K562 (cell line): ENCODE measurements at regions not wholly inside any gene's neighbourhood (a gene's known extent, or its start where the extent isn't known, plus 50 kb on each side); places are given as distances from the start of the nearest gene placed in this dataset.
A peak's percentile ranks its signal among the peaks of the same experiment; 100 is the strongest.

Experiments
- ATAC-seq: fragments of 200-7000 bp; cut with Tn5 transposase; 3 replicates; pipeline ENCODE4 v1.9.1; 2020; ENCODE audit warnings: moderate library complexity
- BruUV-seq: library from RNA; stranded (reverse); fragments of 400-500 nt; replicated peaks from 2 replicates; lab custom pipeline; 2021; lab: Mats Ljungman, UMichigan
- CTCF ChIA-PET: fragments of 300-600 bp; formaldehyde crosslinking; extraction: SDS; loops from one replicate; lab custom pipeline; 2021; ENCODE audit warnings: low intra/inter-chr PET ratio; lab: Yijun Ruan, JAX
- POLR2A ChIA-PET: fragments of 300-600, 350-650 bp; sonication (Branson Sonifier 250); formaldehyde crosslinking; extraction: SDS; loops from one replicate; lab custom pipeline; 2021; ENCODE audit warnings: antibody characterized with exemption, inconsistent platforms; lab: Yijun Ruan, JAX
- DNase-seq, 4 experiments: peaks; one replicate each; pipeline versions ENCODE4 v3.0.0 to v3.0.0-alpha.2; 2011 to 2018; ENCODE audit warnings: low spot score in 3 of 4, mixed read lengths in 3 of 4; ENCODE audit errors: extremely low read depth in 1 of 4
- FAIRE-seq: peaks from 2 replicates; lab custom pipeline; 2011; peaks lifted over from hg19 to GRCh38; lab: Jason Lieb, UNC
- H2AFZ ChIP-seq: 2 replicates; pipeline ENCODE4 v1.6.0; 2011; ENCODE audit warnings: low read depth, low read length, control low read depth, inconsistent platforms
- H3K27ac ChIP-seq: fragments of 200-600 bp; 3 replicates; pipeline ENCODE4 v1.8.0; 2011; ENCODE audit warnings: low read depth, mild to moderate bottlenecking, control low read depth, inconsistent platforms, low read length, moderate library complexity, mixed read lengths; ENCODE audit errors: extremely low read depth
- H3K27me3 ChIP-seq, 2 experiments: fragments of 300-600 bp in 1 of 2; 2 replicates in 1 of 2; 3 replicates in 1 of 2; pipeline versions ENCODE4 v1.6.0 to v1.8.0; 2011; ENCODE audit warnings: inconsistent platforms in 2 of 2, low read length in 2 of 2, mild to moderate bottlenecking in 1 of 2, mixed read lengths in 1 of 2, moderate library complexity in 1 of 2; ENCODE audit not compliant: control insufficient read depth in 2 of 2, insufficient read depth in 2 of 2
- H3K36me3 ChIP-seq: fragments of 300-600 bp; 3 replicates; pipeline ENCODE4 v1.8.0; 2011; ENCODE audit warnings: mild to moderate bottlenecking, low read length, inconsistent platforms; ENCODE audit not compliant: control insufficient read depth, insufficient read depth
- H3K4me1 ChIP-seq, 2 experiments: fragments of 200-600 bp in 1 of 2; replicated peaks in 1 of 2; 2 replicates in 1 of 2; 3 replicates in 1 of 2; pipeline versions ENCODE4 v1.5.1 to v1.8.0; 2011; ENCODE audit warnings: inconsistent platforms in 2 of 2, low read length in 2 of 2, mild to moderate bottlenecking in 1 of 2, mixed read lengths in 1 of 2, moderate library complexity in 1 of 2; ENCODE audit not compliant: control insufficient read depth in 2 of 2, insufficient read depth in 2 of 2
- H3K4me2 ChIP-seq: 2 replicates; pipeline ENCODE4 v1.6.1; 2011; ENCODE audit warnings: low read length, control low read depth, inconsistent platforms, mixed read lengths; ENCODE audit not compliant: insufficient read depth
- H3K4me3 ChIP-seq: fragments of 200-600 bp; sonication (generic), shearing (Covaris generic); 2 replicates; pipeline ENCODE4 v1.5.1; 2016; ENCODE audit warnings: control low read depth, inconsistent platforms
- H3K79me2 ChIP-seq: fragments of 200-600 bp; 3 replicates; pipeline ENCODE4 v1.8.0; 2011; ENCODE audit warnings: low read length, inconsistent platforms; ENCODE audit not compliant: control insufficient read depth, insufficient read depth
- H3K9ac ChIP-seq, 2 experiments: 2 replicates each; pipeline versions ENCODE4 v1.6.0 to v1.6.1; 2011; ENCODE audit warnings: low read depth in 2 of 2, low read length in 2 of 2, control low read depth in 1 of 2, inconsistent platforms in 1 of 2, mild to moderate bottlenecking in 1 of 2, mixed read lengths in 1 of 2; ENCODE audit not compliant: insufficient read depth in 1 of 2
- H3K9me1 ChIP-seq: one replicate; pipeline ENCODE4 v1.6.0; 2011; ENCODE audit warnings: inconsistent platforms, mild to moderate bottlenecking, low read length, moderate library complexity; ENCODE audit not compliant: control insufficient read depth, insufficient read depth
- H3K9me3 ChIP-seq: replicated peaks from 2 replicates; pipeline ENCODE4 v1.5.1; 2011; ENCODE audit warnings: low read depth, low read length, inconsistent platforms; ENCODE audit not compliant: control insufficient read depth, insufficient read depth
- H4K20me1 ChIP-seq: replicated peaks from 2 replicates; pipeline ENCODE4 v1.6.1; 2011; ENCODE audit warnings: low read length, inconsistent platforms, mixed read lengths; ENCODE audit not compliant: control insufficient read depth, insufficient read depth
- L3MBTL2 ChIP-seq: fragments of 450-650 bp; IDR thresholded peaks from 2 replicates; pipeline ENCODE4 v1.6.1; 2016; ENCODE audit warnings: mild to moderate bottlenecking, moderate library complexity
- SMAD2 ChIP-seq: fragments of 150-350 bp; IDR thresholded peaks from 2 replicates; pipeline ENCODE4 v1.6.1; 2014; ENCODE audit warnings: low read depth, mild to moderate bottlenecking, low read length
- ZC3H8 ChIP-seq: fragments of 450-650 bp; IDR thresholded peaks from 2 replicates; pipeline ENCODE4 v1.6.1; 2017
- ZNF589 ChIP-seq: fragments of 200-800 bp; sonication (Bioruptor generic); IDR thresholded peaks from 2 replicates; pipeline ENCODE4 v1.6.1; 2016; ENCODE audit warnings: low read depth, missing genetic modification characterization, missing compliant biosample characterization
- ZNF696 ChIP-seq: fragments of 250-450 bp; sonication (Bioruptor Pico); conservative IDR thresholded peaks from 2 replicates; pipeline ENCODE4 v1.4.0; 2020; ENCODE audit warnings: mild to moderate bottlenecking, moderate library complexity
- WGBS: fragments of 100-300 bp; shearing (Covaris generic); methylation state at CpG from one replicate; pipeline ENCODE4 v1.1.6; 2016; ENCODE audit warnings: low coverage, mixed read lengths; ENCODE audit not compliant: insufficient coverage; ENCODE audit errors: missing lambda C conversion rate; 5-methylcytosine and 5-hydroxymethylcytosine counted together
- in situ Hi-C: fragments of 300-500 bp; cut with MboI; formaldehyde crosslinking; loops from 4 replicates; pipeline ENCODE4 v1.15.0; 2018; ENCODE audit warnings: inconsistent platforms, mixed read lengths
- intact Hi-C: fragments of 100-400 bp; cut with micrococcal nuclease; formaldehyde crosslinking; loops from 2 replicates; pipeline ENCODE4 v1.14.2; 2022
- TF ChIP-seq, protein P1 (sequence below), 3 experiments: fragments of 200-800 bp in 1 of 3; fragments of 250-450 bp in 1 of 3; fragments of 450-650 bp in 1 of 3; sonication (Bioruptor Pico) in 1 of 3; sonication (Bioruptor generic) in 1 of 3; formaldehyde crosslinking in 1 of 3; IDR thresholded peaks; 2 replicates each; pipeline versions ENCODE4 v1.6.1 to v1.8.0; 2016 to 2022; ENCODE audit warnings: mild to moderate bottlenecking in 2 of 3, missing genetic modification characterization in 2 of 3, missing compliant biosample characterization in 1 of 3, moderate library complexity in 1 of 3

DNA sequence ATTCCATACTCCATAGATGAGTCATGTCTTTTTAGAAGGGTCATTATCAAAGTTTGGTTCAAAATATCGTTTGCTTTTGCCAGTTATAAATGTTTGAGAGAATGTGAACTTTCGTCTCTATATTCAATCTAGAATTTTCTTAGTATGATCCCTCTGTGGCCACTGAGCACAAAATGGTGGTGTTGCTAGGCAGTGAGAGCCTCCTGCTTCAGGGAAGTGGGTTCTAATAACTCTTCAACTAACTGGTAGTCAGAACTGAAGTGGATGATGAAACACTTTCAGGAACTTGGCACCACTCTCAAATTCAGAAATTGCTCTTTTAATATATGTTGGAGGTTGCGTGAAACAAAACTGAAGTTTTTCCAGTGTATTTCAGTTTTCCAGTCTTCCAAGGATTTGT is 125.0 kb upstream of the DOK5 start:
- Histone ChIP-seq H3K9me3 (no peaks in the 10 kb centered on the region), H3K9me1 (no peaks in the 10 kb centered on the region), H3K4me2 (no peak overlapping the region), H3K4me1 (no peaks in the 10 kb centered on the region), H3K9ac (no peak overlapping the region), H3K79me2 (no peaks in the 10 kb centered on the region)
- intact Hi-C loops, result no loop called here
- WGBS, result 0% methylated on average over 3 of the region's 3 CpGs
- no TSS peak for BruUV-seq
- FAIRE-seq, result no peak
- TF ChIP-seq L3MBTL2 (no peak), ZNF696 (CRISPR knock-in tag) (no peak), ZNF589 (CRISPR knock-in tag) (no peak), SMAD2 (no peak), ZC3H8 (no peak)
- TF ChIP-seq, protein P1, sequence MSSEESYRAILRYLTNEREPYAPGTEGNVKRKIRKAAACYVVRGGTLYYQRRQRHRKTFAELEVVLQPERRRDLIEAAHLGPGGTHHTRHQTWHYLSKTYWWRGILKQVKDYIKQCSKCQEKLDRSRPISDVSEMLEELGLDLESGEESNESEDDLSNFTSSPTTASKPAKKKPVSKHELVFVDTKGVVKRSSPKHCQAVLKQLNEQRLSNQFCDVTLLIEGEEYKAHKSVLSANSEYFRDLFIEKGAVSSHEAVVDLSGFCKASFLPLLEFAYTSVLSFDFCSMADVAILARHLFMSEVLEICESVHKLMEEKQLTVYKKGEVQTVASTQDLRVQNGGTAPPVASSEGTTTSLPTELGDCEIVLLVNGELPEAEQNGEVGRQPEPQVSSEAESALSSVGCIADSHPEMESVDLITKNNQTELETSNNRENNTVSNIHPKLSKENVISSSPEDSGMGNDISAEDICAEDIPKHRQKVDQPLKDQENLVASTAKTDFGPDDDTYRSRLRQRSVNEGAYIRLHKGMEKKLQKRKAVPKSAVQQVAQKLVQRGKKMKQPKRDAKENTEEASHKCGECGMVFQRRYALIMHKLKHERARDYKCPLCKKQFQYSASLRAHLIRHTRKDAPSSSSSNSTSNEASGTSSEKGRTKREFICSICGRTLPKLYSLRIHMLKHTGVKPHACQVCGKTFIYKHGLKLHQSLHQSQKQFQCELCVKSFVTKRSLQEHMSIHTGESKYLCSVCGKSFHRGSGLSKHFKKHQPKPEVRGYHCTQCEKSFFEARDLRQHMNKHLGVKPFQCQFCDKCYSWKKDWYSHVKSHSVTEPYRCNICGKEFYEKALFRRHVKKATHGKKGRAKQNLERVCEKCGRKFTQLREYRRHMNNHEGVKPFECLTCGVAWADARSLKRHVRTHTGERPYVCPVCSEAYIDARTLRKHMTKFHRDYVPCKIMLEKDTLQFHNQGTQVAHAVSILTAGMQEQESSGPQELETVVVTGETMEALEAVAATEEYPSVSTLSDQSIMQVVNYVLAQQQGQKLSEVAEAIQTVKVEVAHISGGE (CRISPR knock-in tag; IDR thresholded peaks at IDR 0.05), result peak in 1 of 3 experiments; percentile 52; a peak in 2 of 6 replicates
- TF ChIP-seq, all 486 proteins: peak for 1
- no peaks in the 10 kb centered on the region for H4K20me1 ChIP-seq
- DNase-seq (no peak), ATAC-seq (no peak)
- CTCF ChIA-PET, result no interaction called here
- no peak overlapping the region for H2AFZ ChIP-seq
- H3K36me3 ChIP-seq, result no peaks in the 10 kb centered on the region
- in situ Hi-C loops, result no loop called here
- H3K27ac ChIP-seq, result no peak overlapping the region
- no peak overlapping the region for H3K4me3 ChIP-seq
- no peaks in the 10 kb centered on the region for H3K27me3 ChIP-seq
- POLR2A ChIA-PET, result no interaction called here
